GM19395 (cell line): ENCODE measurements at regions not wholly inside any gene's neighbourhood (a gene's known extent, or its start where the extent isn't known, plus 50 kb on each side); places are given as distances from the start of the nearest gene placed in this dataset.

Source experiments
- ATAC-seq: cut with Tn5 transposase; IDR thresholded peaks from one replicate; pipeline ENCODE4 v1.9.1; 2021; ENCODE audit warnings: mild to moderate bottlenecking, moderate library complexity; ENCODE audit not compliant: unreplicated experiment

DNA sequence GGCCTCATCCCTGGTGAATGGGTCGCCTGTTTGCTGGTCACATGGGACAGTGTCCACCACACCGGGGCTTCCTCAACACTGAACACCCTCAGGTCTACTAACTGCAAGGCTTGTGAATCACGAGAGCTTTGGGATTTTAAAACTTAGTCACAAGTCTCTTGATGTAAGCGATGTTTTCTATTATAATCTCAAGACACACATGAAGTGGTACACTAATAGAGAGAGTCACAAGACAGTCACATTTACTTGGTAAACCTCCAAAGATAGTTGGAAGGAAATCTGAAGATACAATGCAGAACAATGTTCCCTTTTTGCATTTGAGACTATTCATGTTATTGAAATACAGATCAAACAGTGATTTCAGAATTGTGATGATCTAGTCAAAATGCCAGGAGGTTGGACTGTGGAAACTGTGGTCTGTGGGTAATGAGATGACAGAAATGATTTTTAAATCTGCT lies 233.1 kb upstream of the KLF6 start:
- ATAC-seq, result no peak

- ATAC-seq, result no peak
Observed at GRCh38 chr10:4017336-4017735, 232.3 kb upstream of the KLF6 start.

GRCh38 chr10:4016214-4016740 lies 231.3 kb upstream of the KLF6 start:
- ATAC-seq, result no peak

DNA sequence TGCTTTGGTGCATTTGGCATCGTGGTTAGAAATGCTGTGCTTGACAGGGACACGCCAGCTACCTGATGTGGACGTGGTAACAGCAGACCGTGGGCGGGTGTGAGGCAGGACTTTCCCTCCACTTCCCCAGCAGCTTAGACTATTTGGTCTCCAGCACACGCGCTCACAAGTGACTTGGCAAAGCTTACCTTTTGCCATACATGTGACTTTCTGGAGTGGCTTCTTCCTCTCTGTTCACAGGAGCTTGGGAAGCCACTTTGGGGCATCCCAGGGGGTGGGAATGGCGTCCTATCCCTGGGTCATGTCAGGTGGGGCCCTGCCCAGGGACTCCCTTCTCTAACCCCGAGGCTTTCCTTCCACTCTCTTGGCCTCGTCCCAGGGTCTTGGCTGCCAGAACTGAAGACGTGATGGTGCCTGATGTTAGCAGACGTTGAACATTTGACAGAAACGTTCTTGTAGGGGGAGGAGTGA lies 228.7 kb upstream of the KLF6 start:
- ATAC-seq, result no peak

DNA sequence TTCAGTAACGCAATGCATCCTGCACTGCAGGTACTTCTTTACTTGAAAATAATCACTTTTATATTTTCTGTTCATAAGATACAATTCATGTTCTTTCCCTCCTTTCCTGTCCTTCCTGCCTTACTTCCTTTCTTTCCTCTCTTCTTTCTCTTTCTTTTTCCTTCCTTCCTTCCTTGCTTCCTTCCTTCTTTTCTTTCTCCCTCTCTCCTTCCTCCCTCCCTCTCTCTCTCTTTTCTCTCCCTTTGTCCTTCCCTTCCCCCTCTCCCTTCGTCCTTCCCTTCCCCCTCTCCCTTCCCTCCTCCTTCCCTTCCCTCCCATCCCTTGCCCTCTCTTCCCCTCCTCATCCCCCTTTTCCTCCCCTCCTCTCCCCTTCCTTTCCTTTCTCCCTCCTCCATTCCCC lies 227.8 kb upstream of the KLF6 start:
- ATAC-seq, result no peak

DNA sequence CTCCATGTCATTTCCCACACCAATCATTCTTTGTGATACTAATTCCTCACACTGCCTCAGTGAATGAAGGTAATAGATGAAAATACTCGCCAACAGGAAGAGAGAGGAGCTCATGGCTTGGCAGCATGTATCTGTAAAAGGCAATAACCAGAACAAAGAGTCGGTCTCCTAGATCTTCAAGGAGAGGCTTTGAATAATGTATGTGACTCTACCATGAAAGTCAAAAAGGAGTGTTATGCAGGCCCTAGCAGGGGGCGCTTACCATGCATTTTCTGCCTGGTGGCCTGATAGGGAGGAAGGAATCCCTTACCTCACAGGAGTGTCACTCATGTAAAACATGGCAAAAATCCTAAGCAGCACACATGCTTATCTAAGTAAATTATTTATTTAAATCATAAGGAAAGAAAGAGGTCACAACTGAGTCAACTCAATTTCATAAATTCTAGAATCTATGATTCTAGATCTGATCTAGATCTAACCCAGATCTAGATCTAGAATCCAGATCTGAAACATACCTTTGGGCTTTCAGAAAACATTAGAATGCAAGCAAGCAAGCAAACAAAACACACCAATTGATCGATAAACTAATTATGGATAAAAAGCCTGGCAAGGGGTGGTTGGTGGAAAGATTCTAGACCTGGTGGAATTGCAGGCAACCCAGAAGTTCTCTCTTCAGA lies 226.3 kb upstream of the KLF6 start:
- no peak for ATAC-seq

DNA sequence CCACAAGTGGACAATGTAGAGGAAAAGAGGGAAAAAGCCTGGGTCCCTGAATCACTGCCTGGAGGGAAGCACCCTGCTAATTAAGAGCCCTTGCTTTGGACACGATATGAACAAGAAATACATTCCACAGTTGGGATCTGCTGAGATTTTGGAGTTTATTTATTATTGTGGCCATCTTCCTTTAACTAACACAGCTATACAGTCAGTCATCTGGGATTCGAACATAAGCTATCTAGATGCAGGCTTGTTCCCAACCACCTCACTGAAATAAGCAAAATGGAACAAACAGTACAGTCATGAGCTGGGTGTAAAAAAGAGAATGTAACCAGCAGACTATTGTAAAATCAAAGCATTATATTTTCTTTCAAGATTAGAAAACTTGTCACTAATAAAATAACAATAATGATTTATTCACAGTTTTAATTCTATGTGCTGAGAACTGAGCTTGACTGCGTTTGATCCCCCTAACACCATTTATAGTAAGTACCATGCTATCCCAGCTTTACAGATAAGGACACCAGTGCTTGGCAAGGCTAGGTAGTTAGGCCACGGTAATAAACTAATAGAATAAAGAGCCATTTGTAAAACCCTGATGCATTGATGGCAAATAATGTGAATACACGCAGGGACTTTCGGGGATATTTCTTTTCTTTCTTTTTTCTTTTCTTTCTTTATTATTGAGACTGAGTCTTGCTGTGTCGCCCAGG lies 223.8 kb upstream of the KLF6 start:
- ATAC-seq, result no peak

- no peak for ATAC-seq
Observed at GRCh38 chr10:4007771-4008170, 222.8 kb upstream of the KLF6 start.

- no peak for ATAC-seq
Observed at GRCh38 chr10:4006858-4007257, 221.8 kb upstream of the KLF6 start.

DNA sequence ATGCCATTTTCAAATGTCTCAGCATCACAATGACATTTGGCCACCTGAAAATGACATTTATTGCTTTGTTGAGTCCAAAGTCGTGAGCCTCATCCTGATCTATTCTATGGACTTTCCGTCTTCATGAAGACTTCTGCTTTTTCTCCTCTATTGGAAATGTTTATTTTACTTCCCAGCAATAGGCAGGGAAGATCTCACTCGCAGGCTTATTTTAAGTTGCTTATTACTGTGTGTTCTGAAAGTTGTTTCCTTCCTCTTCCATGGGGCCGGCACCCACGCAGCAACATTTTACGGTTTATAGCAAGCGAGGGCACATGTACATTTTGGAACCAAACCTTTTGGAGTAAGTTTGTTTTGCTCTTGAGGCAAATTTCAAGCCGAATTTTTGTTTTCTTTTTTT lies 221.0 kb upstream of the KLF6 start:
- no peak for ATAC-seq

GRCh38 chr10:4004990-4005389 lies 220.0 kb upstream of the KLF6 start:
- ATAC-seq, result no peak

DNA sequence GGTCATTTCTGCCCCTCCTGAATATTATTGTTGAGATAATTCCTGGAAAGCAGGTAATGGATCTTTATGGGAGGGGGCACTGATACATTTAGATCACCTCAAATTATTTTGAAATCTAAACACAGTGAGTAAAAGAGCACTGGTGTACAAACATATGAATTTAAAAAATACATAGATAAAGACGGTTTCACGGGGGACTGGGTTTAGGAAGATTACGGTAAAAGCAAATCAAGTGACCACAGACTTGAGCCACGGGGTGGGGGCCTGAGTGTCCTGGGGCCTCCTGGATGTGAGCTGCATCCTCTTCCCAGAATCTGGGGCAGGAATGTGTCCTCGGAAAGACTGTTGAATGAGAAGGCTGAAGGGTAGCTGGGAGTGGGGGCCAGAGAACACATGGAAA lies 219.1 kb upstream of the KLF6 start:
- ATAC-seq, result no peak

- ATAC-seq, result no peak
Observed at GRCh38 chr10:4003348-4003973, 218.5 kb upstream of the KLF6 start.

- ATAC-seq, result no peak
Observed at GRCh38 chr10:4001811-4002210, 216.8 kb upstream of the KLF6 start.

DNA sequence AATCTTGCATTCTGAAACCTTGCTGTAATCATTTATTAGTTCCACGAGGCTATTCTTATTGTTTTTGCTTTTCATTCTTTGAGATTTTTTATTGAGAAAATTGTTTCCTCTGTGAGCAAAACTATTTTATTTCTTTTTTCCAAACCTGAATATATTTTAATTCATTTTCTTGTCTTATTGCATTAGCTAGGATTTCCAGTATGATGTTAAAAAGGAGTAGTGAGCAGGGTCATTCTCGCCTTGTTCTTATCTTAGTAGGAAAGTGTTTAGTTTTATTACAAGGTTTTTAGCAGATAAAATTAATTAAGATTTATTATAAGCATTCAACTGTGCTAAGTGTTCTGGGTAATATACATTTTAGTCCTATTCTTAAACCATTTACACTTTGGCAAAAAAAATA lies 214.6 kb upstream of the KLF6 start:
- no peak for ATAC-seq

- no peak for ATAC-seq
Observed at GRCh38 chr10:3996697-3997096, 211.7 kb upstream of the KLF6 start.

DNA sequence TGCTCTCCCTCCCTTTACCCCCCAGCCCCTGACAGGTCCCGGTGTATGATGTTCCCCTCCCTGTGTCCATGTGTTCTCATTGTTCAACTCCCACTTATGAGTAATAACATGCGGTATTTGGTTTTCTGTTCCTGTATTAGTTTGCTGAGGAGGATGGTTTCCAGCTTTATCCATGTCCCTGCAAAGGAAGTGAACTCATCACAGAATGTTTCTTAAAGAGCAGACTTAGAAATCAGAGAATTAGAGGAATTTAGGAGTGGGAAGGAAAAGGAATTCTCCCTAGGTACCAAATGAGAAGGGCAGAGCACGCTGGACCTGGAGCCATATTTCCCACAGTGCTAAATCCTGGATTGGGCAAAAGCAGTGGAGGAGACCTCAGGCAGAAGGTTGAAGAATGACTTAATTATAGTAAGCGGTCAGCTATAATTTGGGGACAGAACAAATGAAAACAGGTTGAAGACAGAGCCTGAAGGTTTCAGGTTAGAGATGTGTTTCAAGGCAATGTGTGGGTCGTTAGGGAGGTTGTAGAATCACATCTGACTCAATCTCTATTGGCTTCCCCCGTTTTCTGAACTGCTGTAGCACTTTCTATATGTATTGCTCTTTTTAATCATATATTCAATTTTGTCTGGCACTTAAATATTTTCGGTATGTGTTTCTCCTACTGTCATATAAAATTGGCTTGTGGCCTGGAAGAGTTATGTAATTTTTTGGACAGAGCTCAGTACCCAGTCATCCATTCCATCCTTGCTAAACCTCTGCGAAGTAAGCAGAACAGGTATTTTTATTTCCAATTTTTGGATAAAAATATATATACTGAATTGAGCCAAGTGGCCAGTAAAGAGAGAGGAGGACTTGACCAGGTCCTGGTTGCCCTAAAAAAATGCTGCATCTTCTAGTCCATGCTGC lies 210.5 kb upstream of the KLF6 start:
- no peak for ATAC-seq

DNA sequence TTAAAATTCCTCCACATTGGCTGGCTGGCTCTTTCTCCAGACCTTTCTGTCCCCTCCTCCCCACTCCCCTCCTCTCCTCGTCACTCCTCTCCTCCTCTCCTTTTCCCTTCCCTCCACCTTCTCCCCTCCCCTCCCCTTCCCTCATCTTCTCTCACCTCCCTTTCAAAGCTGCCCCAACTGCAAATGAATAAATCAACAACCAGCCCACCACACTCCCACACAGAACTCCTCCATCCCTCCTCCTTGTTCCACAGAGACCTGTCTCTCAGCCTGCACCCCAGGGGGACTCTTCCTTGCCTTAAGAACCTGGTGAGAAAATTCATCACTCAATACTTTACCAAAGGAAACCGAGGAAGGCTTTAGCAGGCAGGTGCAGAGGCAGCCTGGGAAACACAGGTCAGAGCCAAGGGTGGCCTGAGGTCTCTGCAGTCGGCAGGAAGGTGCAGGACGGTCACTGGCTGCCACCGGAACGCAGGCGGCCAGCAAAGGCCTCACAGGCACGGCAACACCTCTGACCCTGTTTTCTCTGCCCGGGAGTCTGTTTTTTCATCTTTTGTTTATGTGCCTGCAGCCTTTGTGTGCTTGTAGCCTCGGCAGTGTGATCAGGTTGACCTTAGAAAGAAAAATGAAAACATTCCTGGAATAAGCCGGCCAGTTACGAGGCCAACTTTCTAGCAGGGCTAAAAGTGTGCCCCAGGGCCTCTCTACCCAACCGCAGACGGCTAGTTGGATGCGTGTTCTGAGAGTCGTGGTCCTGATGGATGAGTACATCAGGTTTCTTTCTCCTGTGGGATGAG lies 207.6 kb upstream of the KLF6 start:
- ATAC-seq, result no peak

- ATAC-seq, result no peak
Observed at GRCh38 chr10:3990307-3990706, 205.3 kb upstream of the KLF6 start.
